ENCODE measurements at regions not wholly inside any gene's neighbourhood (a gene's known extent, or its start where the extent isn't known, plus 50 kb on each side); places are given as distances from the start of the nearest gene placed in this dataset.
"Not testable (repeated sequence)": the region's sequence is repeated elsewhere in the genome, so short reads cannot be mapped to it uniquely, and the experiment has no call there.

DNA sequence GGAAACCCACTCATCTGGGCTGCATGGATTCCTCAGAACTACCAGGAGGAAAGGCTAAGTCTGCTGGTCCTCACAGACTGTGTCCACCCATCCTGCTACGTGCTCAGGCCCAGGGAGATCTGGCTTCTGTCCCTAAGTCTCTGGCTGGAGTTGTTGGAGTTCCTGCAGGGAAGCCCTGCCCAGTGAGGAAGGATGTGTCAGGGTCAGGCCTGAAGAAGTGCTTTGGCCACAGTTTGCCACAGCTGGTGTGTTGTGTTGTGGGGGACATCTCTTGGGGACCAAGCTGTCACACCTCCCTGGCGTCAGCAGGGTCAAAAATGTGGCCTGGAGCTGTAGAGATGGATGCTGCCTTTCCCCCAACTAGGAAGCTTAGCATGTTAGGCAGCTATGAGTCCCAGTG, 684.7 kb downstream of the METTL15 start:
- no peak for DNase-seq

DNA sequence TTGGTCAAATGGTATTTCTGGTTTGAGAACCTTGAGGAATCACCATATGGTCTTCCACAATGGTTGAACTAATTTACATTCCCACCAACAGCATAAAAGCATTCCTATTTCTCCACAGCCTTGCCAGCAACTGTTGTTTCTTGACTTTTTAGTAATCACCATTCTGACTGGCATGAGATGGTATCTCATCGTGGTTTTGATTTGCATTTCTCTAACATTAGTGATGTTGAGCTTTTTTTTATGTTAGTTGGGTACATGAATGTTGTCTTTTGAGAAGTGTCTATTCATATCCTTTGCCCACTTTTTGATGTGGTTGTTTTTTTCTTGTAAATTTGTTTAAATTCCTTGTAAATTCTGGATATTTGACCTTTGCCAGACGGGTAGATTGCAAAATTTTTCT, 679.7 kb downstream of the METTL15 start:
- DNase-seq, result not testable (repeated sequence)

DNA sequence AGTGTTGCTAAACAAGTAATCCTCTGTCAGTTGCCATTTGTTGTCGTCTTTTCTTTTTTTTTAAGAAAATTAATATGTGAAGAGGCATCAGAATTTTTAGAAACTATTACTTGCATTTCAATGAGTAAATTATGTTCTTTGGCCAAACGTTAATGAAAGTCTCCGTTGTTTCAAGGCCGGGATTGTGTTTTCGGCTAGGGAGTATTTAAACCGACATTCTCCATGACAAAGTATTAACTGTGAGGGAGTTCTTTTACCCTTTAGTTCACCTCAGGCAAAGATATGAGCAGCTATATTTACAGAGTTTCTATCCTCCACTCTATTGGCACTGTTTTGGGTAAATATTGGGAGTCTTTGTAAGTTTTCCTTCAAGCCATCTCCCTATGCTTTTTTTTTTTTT, 668.9 kb downstream of the METTL15 start:
- DNase-seq, result no peak

DNA sequence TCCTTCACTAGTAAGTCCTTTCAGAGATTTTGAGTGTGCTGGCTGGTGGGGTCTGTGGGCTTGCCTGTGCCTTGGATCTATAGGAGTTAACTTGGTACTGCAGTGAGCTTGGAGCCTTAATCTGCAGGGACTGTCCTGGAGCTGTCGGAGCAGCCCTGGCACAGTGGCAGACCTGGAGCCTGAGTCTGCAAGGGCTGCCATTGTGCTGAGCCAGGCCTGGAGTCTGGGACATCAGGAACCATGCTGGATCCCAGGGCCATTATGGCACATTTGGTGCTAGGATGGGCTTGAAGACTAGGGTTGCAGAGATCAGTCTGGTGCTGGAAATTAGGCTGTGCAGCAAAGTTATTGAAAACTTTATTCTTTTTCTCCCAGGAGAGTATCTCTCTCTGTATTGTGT, 665.4 kb downstream of the METTL15 start:
- DNase-seq, result no peak

DNA sequence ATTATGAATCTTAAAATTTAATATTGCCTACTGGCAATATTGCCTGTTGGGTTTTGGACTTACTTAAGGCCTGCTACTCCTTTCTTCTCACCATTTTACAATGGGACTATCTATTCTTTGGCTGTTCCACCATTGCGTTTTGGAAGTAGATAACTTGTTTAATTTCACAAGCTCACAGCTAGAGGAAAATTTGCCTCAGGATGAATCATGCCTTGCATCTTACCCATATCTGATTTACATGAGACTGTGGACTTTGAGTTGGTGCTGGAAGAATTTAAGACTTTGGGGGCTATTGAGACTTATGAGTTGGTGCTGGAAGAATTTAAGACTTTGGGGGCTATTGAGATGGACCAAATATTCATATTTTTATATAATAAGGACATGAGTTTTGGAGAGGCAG, 662.6 kb downstream of the METTL15 start:
- no peak for DNase-seq

DNA sequence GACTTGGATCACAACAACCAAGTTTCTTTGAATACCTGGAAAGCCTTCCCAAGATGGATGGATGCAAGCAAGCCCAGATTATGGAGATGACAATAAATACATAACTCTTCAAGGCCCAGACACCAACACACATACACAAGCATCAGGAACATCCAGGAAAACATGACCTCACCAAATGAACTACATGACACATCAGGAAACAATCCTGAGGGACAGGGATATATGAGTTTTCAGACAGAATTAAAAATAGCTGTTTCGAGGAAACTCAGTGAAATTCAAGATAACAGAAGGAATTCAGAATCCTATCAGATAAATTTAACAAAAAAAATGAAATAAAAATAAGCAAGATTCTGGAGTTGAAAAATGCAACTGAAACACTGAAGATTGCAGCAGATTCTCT, 659.4 kb downstream of the METTL15 start:
- no peak for DNase-seq

DNA sequence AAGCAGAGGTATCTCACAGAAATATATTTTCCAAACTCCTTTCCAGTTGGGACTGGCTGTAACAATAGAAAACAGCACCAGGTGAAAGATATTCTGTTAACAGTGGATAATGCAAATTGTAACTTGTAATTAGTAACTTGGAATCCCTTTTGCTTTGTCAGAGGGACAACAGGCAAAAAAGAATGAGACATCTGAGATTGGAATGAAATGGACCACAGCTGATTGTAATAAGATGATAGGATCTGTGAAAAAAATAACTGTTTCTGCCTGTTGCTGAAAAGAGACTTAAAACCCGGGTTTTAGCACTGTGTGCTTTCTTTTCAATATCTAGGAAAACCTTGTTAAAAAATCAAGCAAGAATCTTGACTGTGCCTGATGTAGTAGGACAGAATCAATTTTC, 655.7 kb downstream of the METTL15 start:
- DNase-seq, result no peak

DNA sequence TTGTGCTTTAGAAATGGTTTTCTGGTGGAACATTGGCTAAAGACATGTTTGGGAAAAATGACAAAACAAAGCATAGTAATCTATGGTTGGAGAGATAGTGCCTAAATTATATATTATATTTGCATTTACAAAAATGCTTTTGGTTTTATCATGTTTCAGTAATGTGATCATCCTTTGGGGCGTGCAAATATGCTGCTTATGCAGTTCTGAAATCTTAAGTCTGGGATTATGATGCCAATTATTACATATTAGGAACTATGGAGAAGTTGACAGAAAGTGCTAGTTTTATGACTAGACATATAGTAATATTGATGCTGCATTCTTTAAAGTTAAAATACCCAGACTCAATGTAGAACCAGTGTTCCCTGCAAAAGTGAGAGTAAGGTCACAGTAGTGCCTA, 655.0 kb downstream of the METTL15 start:
- no peak for DNase-seq

DNA sequence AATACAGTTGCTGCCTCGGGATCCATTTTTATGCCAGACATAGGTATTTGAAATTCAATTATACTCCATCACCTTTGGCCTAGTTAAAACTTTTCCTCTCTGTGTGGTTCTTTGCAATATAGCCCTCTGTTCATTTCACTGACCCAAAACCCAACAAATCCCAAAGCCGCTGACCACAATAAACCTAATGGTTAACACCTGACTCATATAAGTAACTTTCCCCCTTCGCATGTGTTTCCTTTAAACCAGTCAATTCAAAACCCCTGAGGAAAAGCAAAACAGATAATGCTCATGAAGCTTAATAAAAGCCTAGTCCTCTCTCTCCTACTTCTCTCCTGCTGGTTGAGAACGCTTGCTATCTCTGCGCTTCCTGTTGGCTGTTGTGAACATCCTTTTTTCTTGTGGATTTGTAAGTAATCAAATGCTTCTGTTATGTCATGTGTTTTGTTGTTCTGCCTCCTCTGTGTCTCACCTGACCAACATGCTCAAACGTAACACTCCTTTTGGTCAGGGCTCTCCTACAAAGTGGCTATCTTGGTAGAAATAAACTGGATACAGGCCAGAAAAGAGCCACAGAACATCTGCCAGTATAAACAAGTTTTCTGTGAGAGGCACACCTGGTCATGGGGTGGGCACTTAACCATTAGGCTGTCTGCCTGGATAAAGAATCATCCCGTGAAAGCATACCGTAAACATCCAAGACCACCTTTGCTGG, 652.6 kb downstream of the METTL15 start:
- DNase-seq, result no peak

DNA sequence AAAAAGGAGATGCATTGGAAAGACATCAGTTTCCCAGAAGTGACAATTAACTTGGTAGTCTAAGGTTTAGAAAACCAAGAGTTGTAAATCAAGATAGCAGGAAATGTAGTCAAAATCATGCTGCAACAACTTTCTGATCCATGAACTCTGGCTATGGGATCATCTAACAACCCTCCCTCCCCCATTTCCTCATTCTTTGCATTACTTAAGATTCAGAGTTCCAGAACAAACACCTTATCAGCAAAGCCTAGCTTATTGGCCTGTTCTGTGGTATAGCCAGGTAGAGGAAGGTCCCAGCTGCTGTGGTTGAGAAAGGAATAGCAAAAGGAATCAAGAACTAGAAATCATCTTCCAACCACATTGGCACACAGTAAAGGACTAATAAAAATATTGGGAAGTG, 651.1 kb downstream of the METTL15 start:
- DNase-seq, result no peak

DNA sequence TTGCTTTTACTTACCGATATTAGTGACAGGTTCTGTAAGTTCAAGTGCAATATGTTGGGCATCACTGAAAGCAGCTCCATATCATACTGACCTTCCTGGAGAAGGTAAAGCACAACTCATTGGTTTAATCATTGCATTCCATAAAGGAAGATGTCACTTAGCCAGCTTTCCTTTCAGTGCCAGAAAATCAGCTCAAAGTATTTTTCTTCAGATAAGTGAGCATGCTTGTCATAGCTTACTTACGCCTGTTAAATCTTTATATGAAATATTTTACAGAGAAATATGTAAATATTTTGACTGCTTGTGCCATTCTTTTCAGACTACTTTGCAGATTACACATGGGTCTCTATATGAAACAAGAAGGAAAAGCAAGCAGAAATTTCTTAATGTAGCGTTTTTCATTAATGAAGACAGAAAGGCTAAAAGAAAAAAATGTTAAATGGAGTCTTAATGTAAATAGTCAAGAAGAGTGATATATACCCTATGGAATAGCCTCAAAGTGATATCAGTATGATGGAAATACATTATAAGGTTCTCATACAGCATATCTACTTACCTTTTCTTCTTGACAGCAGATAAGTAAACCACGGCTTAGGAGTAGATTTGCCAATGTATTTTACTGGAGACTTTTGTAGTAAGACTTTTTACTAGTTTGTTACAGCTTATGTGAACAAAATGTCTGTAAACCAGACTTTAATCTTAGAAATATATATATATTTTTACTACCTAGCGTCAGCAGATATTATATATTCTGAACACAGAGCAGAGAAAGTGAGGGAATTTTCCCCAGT, 649.7 kb downstream of the METTL15 start:
- no peak for DNase-seq

DNA sequence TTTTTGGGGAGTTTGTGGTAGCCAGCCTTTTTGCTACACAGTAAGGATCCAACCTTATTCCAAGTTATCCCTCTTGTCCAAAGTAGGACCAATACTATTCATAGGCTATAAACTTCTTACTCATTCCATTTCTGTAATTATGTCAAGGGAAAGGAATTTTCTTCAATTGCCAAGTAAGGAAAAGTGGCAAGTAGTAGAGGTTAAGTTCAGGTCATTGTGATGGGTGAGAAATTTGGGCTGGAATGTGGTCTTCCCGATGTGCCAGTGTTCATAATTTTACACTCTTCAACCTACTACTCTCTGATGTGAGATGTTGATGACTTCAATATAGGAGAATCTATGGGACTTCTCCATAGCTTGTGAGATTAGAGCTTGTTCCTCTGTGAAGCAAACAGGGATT, 648.8 kb downstream of the METTL15 start:
- no peak for DNase-seq

DNA sequence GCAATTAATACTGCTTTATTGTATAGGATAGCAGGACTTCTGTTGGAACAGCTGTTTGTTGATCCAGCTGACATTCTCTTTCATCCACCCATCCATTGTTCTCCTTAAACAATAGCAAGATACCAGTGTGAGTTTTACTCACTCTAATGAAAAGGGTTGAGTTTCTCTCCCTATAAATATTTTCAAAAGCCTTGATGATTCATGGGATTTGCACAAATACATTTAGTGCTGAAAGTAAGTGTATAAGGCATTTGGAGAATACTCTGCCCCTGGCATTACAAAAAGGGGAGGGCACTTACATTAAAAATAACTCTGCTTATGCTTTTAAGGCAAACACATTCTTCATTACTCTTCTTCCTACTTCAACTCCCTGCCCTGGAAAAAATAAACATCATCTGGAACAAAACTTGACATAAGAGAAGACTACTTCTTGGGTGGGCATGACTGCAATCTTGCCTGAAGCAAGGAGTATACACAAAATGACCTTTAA, 634.9 kb downstream of the METTL15 start:
- no peak for DNase-seq

DNA sequence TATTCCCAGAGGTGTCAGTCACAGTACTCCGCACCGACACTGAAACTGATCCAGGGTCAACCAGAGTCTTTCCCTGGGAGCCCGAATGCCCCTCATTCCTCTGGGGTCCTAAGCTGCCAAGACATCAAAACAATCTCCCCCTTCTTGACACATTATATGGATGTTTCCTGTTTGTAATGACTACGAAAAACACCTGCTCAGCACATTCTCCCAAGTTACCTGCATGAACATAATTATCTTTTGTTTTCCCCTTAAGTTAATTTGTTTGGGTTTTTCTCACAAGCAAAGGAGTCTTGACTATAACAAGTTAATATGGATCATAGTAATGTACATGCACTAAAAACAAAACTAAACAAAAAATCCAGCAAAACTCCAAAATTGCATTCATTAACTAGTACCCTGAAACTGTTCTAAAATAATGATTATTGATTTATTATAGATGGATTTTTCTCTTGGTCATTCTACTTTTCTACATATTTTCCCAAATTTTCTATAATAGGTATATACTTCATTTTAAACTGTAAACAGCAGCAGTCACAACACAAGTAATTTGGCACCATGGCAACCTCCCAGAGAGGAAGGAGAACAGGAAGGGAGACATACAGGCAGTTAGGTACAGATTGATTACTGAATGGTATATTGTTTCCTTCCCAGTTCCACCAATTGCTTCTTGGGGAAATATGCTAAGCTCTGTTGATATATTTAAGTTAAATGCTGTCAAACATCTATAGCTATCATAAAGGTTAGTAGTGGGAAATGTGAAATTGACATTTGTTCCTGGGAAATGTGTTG, 631.5 kb downstream of the METTL15 start:
- DNase-seq, result no peak

DNA sequence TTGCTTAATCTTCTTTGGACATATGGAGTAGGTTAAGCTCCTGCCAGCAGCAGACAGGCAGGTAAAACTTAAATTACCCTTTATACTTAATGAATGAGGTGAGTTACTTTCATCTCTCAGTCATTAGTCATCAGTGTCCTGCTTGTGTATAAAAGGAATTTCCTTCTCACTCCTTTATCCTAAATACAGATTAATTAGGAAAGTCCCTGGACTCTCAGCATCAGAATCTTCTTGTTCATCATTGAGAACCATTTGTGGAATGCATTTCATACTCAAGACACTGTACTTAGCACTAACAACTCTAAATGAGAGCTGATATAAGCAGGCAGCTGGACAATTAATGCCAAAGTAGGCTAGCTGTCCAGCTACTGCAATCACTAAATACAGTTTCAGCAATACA, 630.4 kb downstream of the METTL15 start:
- peak; percentile 77 for DNase-seq

DNA sequence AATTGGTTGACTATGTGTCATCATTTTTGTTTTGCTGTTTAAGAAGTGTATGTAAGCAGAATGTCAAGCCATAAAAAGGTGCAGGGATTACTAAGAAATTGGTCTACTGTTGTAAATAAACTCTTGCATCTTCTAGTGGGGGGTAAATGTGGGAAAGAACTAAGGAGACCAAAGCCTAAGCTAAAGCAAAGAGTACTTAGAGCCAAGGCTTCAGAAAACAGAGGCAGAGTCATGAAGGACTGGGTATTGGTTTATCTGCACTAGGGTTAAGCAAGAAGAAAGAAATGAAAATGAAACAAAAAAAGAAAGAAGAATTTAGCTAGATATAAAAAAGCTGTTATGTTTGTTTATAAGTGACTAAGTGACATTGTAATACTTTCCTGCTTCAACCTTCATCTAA, 628.1 kb downstream of the METTL15 start:
- no peak for DNase-seq

DNA sequence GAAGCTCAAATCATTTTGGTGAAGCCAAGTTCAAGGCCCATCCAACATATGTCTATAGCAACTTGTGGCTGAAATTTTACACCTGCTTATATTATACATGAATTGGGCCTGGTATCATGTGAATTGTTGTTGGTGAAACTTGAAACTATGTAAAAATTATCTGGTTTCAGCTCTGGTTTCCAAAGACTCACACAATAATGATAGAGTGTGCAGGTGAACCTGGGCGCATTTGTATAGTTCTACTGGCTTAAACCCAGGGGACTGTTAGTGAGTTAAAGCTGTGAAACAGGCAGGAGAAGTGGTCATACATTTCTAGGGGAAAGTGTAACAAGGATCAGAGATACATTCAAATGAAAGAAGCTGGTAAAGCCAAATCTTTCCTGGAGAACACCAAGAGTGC, 627.3 kb downstream of the METTL15 start:
- DNase-seq, result no peak

DNA sequence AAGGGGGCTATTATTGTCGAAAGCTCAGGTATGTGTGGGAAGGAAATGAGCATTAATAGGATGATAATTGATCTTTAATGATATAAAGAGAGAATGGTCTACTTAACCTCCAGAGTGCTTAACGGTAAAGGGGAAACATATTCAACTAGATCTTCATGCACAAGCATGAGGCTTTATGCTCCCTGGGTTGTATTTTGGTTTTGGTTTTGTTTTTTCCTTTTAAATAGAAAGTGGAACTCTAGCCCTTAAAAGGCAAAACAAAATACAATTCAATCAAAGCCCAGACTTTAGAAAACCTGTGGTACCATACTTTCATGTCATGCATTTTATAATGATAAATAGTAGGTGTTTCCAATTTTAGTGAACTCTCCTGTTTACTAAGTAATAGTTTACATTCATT, 622.7 kb downstream of the METTL15 start:
- no peak for DNase-seq

DNA sequence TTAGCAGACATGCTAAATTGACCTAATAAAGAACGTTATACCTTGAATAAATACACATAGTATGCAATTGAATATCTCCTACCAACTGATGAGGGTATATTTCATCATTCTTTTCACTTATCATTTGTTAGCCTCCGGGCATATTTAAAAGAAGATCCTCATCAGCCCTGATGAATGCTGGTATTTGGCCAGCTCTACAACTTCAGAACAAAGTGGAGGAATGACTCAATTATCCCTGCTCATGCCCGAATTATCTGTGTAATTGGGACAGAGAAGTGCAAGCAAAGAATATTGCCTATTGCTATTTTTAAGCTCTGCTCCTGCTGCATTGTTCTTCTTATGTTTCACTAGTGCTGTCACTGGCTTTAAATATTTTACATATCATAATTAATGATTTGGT, 622.1 kb downstream of the METTL15 start:
- no peak for DNase-seq

DNA sequence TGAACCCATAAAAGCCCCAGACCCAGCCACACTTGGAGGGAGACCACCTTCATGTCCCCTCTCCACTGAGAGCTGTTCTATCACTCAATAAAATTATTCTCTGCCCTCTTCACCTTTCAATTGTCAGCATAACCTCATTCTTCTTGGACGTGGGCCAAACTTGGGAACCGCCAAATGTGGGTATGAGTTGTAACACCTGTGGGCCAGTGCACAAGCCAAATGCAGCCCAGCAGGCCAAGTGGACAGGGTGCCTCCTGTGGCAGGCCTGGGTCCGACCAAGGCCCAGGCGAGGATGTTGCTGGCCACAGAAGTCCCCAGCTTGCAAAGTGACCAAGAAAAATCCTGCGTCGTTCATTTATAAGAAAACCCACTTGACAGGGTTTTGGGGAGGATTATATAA, 621.2 kb downstream of the METTL15 start:
- DNase-seq, result no peak

DNA sequence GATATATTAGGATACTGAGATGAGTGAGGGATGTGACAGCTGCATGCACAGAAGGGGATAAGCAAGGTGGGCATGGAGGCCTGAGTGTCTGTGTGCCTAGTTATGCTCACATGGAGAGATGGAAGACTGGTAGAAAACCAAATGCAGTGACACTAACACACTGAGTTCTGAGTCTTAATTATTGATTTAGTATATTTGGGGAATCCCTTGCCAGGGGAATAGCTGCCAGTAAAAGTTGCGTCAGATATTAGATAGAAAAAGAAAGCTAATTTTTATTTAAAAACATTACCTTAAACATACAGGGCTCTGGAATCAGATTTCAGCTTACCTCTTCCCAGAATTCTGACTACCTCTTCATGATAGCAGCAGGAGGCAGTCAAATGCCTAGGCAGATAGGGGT, 620.5 kb downstream of the METTL15 start:
- DNase-seq, result no peak

DNA sequence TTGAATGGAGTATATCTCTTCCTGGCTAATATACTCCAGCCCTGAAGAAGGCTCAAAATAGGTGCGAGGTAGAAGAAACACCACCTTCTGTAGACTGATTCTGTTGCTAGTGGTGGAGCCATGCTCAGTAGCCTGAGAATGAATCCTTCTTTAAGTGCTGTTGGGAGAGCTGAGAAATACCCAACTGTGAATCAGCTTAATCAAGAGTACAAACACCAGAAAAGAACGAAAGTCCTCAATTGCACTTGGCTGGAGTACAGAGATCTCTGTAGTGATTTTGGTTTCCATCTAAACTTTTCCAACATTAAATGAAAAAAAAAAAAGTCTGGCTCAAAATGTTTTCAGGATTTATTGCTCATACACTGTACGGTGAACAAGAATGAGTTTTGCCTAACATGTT, 619.1 kb downstream of the METTL15 start:
- no peak for DNase-seq

DNA sequence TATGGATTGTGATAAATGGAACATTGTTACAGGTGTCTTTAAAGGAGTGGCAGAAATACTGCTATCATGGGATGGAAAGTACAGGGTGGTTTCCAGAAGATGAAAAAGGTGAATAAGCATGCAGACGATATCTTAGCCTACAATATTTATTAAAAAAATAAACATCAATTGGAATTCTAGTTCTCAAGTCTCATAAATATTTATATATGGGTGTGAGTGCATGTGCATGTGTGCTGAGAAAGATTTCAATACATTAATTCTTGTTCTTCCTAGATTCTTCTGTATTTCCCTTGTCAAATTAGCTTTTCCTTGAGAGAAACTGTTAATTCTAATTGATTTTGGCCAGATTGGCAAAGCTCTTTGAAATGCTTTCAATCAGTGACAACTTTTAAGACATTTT, 618.2 kb downstream of the METTL15 start:
- DNase-seq, result no peak

DNA sequence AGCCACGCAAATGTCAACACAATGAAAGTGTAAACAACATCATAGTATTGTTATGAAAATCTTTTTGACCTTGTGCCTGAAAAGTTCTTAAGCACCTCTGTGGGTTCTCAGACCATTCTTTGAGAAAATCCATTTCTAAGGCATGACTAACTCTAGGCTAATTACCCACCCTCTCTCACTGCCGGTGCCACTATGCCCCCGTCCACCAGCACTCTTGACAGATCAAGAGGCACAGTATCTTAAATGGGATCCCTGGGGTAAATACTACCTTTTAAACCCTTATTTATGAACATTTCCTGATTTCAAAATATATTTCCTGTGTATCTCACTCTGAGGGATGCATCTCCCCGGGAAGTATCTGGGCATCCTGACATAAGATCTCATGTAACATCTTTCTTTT, 607.5 kb downstream of the METTL15 start:
- DNase-seq, result no peak

Measured in NCI-H524 treated with DMSO at 0.1 percent for 48 hours (cell line).